SIG-M5 treated with dmso at 0.1 percent for 504 hours (cell line): ENCODE measurements at regions not wholly inside any gene's neighbourhood (a gene's known extent, or its start where the extent isn't known, plus 50 kb on each side); places are given as distances from the start of the nearest gene placed in this dataset.
"Not testable (repeated sequence)": the region's sequence is repeated elsewhere in the genome, so short reads cannot be mapped to it uniquely, and the experiment has no call there.

ENCODE experiments used
- DNase-seq: peaks from one replicate; lab custom pipeline; 2025; ENCODE audit not compliant: unreplicated experiment; lab: John Stamatoyannopoulos, UW

DNA sequence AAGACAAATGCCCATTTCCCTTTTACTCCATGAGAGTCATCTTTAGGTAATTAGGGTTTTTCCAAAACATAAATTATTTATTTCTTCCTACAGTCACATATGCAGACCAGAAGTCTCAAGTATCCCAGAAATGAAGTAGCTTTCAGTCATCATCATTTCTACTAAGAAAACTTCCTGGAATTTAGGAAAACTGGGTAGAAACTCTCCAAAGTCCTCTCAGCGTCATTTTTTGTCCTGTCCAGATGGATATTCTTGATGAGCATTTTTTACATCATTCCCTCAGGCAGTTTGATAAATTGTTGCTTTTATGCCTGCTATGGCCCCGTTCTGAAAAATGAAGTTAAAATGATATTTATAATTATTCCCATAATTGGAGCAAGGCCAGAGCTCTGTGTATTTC lies 93.9 kb upstream of the DCN start:
- DNase-seq = no peak

DNA sequence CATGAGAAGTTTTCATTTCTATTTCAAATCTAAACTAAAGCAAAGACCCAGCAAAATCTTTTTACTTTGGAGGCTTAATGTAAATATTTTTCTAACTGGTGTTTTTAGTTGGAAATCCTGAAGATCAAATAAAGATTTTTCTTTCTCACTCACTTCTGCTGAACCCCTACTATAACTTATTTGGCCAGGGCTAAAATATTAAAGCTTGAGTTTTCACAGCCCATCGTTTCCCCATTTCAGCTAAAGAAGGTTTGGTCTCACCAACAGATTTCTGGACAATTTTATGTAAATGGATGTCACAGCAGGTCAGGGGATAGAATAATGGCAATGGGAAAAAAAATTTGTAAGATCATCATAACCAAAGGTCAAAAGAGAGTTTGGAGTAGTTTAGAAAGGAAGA lies 92.7 kb upstream of the DCN start:
- no peak for DNase-seq

DNA sequence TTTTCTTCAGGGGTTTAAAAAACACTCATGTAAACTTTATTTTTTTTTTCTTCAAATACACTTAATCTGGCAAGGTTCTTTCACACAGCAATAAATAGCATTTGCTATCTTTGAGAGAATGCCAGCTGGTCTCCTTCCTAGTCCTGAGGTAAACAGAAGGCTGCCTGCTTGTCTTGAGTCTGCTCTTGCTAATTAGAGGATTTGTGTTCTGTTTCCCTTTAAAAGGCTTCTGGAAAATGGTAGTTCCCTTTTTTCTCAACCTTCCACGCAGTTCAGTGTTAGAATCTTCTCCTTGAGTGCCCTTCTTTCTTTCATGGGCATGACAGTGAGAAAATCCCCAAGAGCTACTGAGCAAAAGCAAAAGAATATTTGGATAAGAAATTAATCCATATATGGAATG lies 92.3 kb upstream of the DCN start:
- no peak for DNase-seq

DNA sequence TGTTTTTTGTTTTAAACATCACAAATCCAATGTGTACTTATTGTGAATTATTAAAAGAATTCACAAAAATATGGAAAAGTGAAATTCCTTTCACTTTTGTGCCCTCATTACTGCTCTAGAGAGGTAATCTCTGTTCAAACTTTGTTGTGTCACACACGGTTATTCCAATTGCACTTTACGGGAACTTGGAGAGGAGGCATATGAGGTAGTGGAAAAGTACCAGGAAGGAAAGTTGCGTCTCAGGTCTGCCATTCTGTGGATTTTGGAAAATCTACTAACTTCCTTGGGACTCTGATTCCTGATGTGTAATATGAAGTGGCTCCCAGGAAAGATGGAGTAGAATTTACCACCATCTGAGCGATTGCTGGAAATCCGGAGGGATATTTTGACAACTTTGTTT lies 90.9 kb upstream of the DCN start:
- no peak for DNase-seq

DNA sequence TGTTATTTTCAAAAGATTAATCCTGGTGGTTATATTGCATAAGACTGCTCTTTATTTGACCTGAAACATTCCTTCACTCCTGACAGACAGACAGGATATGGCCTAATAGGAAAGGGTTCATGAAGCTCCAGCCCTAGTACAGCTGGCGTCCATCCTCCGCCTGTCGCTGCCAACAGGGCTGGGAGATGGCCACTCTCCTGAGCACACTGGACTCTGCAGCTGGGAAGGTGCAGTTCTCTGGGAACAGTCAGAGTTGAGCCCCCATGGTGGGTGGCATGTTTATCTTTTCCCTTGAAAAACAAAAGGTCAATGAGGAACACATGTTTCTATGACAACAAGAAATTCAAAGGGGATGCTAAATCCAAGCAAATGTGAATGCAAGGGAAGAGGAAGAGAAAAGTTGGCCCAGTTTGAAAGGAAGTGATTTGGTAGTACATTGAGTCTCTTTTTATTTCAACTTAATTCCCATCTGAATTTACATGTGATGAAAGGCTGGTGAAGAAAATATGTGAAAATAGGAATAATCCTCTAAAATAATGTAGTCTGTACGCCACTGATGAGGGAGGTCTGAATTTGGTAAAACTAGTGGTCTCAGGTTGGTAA lies 89.9 kb upstream of the DCN start:
- no peak for DNase-seq

DNA sequence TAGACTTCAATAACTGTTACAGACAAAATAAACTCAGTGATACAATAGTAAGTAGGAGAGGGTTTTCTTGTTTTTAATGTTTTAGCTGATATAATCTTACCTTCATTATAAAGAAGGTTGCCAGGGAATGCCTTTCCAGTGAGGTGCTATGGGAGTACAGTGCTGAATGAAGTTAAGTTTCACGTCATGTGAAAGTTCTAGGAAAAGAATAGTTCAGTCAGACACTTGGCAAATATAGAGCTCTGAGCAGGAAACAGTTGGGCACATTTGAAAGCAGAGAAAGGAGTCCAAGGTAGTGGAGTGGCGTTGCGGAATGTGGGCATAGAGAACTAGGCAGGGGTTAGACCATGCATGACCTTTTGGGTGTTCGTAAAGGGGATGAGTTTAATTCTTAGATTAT lies 88.6 kb upstream of the DCN start:
- DNase-seq = no peak

DNA sequence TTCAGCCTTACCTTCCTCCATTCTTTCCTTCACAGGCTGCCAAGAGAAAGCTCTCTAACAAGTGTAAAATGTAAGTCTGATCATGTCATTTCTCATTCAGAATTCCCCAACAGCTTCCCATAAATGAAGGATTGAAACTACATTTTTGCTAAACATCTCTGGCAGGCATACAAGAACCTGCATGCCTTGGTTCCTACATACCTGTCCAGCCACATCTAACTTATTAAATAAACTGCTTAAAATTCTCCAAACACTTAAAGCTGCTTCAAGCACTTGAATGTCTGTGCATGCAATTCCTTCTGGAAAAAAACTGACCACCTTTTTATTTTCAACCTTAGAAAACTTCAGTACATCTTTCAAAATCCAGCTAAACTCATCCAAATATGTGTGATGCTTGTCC lies 84.4 kb upstream of the DCN start:
- no peak for DNase-seq

DNA sequence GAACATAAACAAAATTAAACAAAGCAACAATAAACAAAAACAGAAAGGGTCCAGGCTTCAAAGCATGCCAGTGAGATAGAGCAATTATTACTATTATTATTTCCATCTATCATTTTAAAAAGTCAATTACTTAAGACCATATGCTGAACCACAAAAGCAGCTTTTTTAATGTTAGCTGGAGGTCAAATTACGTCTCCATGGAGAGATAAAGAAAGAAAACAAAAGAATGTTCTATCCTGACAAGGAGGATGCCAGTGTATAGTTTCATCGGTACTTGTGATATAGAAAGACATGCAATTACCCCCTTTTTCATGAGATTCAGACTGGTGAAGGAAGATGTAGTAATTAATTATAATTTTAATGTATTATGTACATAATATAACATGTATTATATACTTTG lies 81.6 kb upstream of the DCN start:
- no peak for DNase-seq

DNA sequence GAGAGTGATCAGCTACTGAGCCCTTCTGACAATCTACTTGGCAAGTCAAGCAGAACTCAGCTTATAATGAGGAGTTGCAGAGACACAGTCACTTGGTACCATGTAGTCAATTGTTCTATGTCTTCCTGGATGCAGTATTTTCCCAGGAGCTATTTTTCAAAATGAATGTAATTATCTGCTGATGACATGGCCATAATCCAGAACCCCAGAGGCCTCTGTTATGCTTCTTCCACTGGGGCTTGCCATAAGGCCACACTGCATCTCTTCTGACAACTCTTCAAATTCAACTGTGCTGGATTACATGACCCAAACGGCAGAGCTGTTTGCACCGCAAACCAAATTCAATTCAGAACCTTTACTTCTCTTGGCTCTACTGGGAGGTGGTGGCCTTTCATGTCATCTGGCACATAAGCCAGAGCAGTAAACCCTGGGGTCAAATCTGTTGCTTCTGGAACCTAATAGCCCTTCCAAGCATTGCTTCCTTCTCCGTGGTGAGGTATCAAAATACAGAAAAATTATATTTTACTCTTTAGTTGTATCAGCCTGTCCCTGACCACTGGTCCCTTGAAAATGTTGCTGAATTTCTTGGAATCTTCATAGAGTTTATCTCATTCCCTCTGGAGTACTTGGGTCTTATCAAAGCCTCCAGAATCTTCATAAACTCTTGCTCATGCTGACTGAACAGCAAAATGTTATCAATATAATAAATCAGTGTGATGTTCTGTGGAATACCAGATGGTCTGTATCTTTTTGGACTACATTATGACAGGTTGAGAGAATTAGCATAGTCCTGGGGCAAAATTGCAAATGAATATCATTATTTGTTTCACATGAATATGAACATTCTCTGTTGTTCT lies 79.4 kb upstream of the DCN start:
- no peak for DNase-seq

DNA sequence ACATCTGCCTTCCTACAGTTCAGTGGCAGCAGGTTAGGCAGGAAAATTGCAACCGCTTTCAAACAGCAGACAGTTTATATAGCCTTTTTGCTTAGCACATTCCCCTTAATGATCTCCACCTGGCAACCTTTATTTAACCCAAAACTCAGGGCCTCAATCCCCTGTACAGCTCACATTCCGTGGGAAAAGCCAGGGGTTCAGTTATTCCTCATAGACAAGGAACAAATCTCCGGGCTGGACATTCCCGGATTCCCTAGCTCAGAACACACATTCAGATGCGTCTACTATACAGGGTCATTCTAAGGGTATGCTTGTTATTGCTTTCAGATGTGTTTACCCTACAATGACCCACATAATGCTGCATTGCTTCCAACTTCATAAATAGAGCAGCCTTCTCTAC lies 73.8 kb upstream of the DCN start:
- DNase-seq = no peak

DNA sequence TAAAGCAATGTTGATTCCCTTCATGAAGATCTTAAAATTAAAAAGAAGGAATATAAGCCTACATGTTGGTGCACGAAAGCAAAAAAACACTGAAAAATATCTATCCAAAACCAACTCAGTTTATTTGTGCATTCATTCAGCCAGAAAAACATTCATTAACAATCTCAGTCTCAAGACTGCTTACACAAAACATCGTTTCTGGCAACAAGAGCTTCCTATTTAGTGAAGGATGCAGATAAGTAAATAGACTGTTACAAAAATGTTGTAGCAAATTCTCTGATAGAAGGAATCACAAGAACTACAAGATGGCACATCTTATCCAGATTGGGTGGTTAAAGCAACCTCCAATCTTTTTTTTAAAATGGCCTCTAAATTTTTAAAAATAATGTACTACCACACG lies 69.7 kb upstream of the DCN start:
- DNase-seq = no peak

DNA sequence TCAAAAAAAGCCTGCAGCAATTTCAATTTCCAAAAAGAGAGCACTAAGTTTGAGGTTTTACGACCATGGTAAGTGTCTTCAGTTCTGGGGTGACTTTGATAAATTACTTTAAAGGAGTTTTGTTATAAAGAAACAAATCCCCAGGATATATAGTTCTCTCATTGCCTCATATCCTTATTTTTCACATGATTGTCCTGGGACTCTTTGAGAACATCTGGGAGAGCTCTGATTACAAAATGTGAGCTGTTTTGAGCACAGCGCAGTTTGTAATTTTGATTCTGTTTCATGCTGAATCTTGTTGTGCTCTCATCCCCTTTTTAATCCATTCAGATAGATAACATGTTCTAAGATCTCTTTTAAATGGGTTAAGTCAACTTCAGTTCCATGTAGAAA lies 67.7 kb upstream of the DCN start:
- no peak for DNase-seq

DNA sequence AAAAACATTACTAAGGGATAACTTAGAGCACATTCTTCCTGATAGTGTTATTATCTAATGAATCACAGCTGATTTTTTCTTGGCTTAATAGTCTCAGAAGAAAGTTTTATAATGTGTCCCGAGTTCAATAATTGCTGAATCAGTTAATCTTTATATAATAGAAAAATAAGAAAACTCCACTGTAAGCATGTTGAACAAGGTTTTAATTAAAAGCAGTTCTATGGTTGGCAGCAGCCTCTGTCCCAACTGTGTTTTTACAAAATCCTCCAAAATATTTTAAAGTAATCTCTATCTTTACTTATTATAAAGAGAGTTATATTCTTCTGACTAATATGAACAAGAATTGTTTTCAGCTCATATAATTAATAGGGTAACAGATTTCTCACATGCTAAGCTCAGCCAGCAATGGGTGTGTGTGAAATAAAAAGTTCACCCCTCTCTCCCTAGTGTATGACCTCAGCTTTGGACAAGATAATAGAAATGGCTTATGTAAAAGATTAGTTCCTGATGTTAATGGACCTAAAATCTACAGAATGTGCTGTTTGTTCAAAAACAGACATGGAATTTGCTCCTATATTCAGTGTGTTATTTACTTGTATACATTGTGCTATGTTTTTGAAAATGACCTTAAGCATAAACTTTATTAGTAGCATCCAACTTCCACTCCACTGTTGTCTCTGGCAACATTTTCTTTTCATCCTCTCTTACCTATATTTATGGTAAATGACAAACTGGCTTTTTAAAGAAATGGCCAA lies 67.1 kb upstream of the DCN start:
- DNase-seq = no peak

DNA sequence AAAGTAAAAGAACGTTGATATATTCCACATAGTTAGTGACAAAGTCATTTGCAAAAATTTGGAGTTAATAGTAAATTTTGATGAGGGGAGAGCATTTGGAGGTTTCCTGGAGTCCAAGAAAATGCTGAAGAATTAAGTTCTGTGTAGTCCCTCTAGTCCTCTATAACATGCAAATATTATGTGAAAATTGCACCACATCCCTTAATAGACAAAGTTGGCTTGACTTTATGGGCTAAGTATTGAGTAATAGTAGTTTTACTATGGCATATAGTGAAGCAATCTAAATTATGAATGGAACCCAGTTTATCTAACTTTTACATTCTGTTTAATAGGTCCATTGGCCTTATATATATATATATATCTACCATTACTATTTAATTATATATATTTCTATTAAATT lies 66.4 kb upstream of the DCN start:
- no peak for DNase-seq

DNA sequence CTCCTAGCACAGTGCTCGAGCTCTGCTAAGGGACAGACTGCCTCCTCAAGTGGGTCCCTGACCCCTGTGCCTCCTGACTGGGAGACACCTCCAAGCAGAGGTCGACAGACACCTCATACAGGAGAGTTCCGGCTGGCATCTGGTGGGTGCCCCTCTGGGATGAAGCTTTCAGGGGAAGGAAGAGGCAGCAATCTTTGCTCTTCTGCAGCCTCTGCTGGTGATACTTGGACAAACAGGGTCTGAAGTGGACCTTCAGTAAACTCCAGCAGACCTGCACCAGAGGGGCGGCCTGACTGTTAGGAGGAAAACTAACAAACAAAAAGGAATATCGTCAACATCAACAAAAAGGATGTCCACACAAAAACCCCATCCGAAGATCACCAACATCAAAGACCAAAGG lies 60.6 kb upstream of the DCN start:
- not testable (repeated sequence) for DNase-seq

DNA sequence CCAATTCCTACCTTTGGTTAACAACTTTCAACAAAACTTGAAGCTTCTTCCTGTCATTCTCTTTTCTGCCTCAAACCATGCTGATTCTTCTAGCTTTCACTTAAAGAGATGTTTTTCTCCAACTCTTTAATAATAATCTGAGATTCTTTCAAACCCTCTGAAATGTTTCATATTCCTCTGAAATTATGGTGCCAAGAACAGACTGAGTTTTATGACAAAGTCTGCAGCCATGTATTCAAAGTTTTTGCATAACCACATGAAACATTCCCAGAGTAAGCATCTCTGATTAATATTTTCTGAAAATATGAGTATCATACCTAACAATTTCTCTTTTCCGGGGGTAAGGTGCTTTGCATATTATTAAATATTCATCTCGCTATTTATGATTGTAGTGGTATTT lies 59.1 kb upstream of the DCN start:
- DNase-seq = no peak

DNA sequence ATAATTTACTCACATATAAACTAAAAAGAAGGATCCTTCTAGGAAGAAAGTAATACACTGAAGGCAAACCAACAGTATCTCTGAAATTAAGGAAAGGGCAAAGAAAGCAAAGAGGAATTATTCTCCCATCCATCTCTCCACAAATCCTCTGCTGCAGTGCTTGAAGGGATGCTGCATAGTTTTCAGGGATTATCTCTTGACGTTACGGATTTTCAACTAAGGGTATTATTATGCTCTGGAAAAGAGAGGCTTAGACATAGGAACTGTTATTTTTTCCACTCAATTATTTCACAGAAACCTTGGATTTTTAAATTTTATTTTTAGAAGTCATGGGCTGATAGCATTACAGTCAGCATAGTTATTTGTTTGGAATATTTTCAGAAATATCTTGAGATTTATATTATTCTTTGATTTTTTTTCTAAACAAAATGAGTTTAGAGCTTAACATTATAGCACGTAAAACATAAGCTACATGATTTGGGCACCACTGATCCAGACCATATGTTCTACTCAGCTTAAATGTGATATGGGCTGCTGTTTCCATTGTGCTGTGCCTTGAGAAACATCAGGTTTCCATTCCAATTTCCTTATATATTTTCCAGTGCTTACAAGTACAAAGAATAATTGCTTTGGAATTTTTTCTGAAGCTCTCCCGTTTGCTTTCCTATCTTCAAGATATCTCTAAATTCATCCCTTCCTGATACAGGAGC lies 57.9 kb upstream of the DCN start:
- no peak for DNase-seq

DNA sequence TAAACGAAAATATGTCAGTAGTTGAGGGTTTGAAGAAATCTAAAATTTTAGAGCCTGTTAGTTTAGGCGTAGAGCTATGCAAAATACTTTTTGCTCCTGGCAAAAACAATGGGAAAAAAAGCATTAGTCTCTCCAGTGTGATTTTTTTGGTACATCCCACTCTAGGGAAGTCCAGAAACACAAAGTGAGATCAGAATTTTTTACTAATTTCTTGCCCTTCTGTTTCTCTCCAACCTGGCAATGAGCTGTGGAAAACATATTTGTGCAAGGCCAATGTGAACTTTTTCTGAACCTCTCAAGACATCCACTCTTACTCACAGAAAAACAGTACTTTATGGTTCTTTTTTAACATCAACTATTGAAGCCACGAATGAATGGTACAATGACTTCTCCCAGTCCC lies 56.9 kb upstream of the DCN start:
- DNase-seq = no peak
